H9 (cell line): ENCODE measurements at regions not wholly inside any gene's neighbourhood (a gene's known extent, or its start where the extent isn't known, plus 50 kb on each side); places are given as distances from the start of the nearest gene placed in this dataset.

ENCODE experiments used
- DNase-seq: peaks from one replicate; pipeline ENCODE4 v3.0.0-alpha.2; 2017
- H2AFZ ChIP-seq: one replicate; pipeline ENCODE4 v1.6.1; 2013; ENCODE audit warnings: mild to moderate bottlenecking, low read length, control low read depth, moderate library complexity
- H2AK5ac ChIP-seq: 2 replicates; pipeline ENCODE4 v1.6.1; 2013; ENCODE audit warnings: low read length, control low read depth, mixed read lengths; ENCODE audit not compliant: insufficient read length
- H2BK120ac ChIP-seq: one replicate; pipeline ENCODE4 v1.6.1; 2013; ENCODE audit warnings: low read depth, mild to moderate bottlenecking, low read length, control low read depth, inconsistent platforms; ENCODE audit not compliant: poor library complexity, severe bottlenecking
- H2BK12ac ChIP-seq: 2 replicates; pipeline ENCODE4 v1.6.1; 2013; ENCODE audit warnings: low read length, control low read depth, mixed read lengths, low read depth; ENCODE audit not compliant: insufficient read length
- H2BK15ac ChIP-seq: 2 replicates; pipeline ENCODE4 v1.6.1; 2013; ENCODE audit warnings: low read depth, low read length, control low read depth
- H2BK20ac ChIP-seq: one replicate; pipeline ENCODE4 v1.6.1; 2013; ENCODE audit warnings: low read depth, mild to moderate bottlenecking, low read length, control low read depth, inconsistent platforms; ENCODE audit not compliant: poor library complexity, severe bottlenecking
- H2BK5ac ChIP-seq: 2 replicates; pipeline ENCODE4 v1.6.1; 2013; ENCODE audit warnings: low read length, control low read depth, mixed read lengths; ENCODE audit not compliant: insufficient read length
- H3K14ac ChIP-seq: 2 replicates; pipeline ENCODE4 v1.6.1; 2013; ENCODE audit warnings: low read length, control low read depth; ENCODE audit not compliant: insufficient read depth
- H3K18ac ChIP-seq: 2 replicates; pipeline ENCODE4 v1.6.1; 2013; ENCODE audit warnings: low read depth, mild to moderate bottlenecking, mixed read lengths, low read length, control low read depth; ENCODE audit not compliant: insufficient read length
- H3K23ac ChIP-seq: 2 replicates; pipeline ENCODE4 v1.6.1; 2013; ENCODE audit warnings: low read length, control low read depth, mixed read lengths, low read depth; ENCODE audit not compliant: insufficient read length
- H3K23me2 ChIP-seq: 2 replicates; pipeline ENCODE4 v1.6.1; 2013; ENCODE audit warnings: low read depth, mild to moderate bottlenecking, mixed read lengths, low read length, control low read depth; ENCODE audit not compliant: insufficient read length, poor library complexity, severe bottlenecking
- H3K27ac ChIP-seq: 2 replicates; pipeline ENCODE4 v1.5.1; 2013; ENCODE audit warnings: low read length, control low read depth, mixed read lengths, low read depth; ENCODE audit not compliant: insufficient read length
- H3K27me3 ChIP-seq: 2 replicates; pipeline ENCODE4 v1.6.1; 2013; ENCODE audit warnings: low read length, control low read depth, inconsistent platforms; ENCODE audit not compliant: insufficient read depth
- H3K4ac ChIP-seq: 2 replicates; pipeline ENCODE4 v1.6.1; 2013; ENCODE audit warnings: low read depth, mild to moderate bottlenecking, control low read depth, inconsistent platforms, low read length, moderate library complexity
- H3K4me1 ChIP-seq: 2 replicates; pipeline ENCODE4 v1.6.1; 2013; ENCODE audit warnings: low read length, control low read depth, inconsistent platforms; ENCODE audit not compliant: insufficient read depth
- H3K4me2 ChIP-seq: 2 replicates; pipeline ENCODE4 v1.6.1; 2013; ENCODE audit warnings: low read length, control low read depth, mixed read lengths; ENCODE audit not compliant: insufficient read length, insufficient read depth
- H3K56ac ChIP-seq: 2 replicates; pipeline ENCODE4 v1.6.1; 2013; ENCODE audit warnings: low read depth, mild to moderate bottlenecking, mixed read lengths, low read length, control low read depth; ENCODE audit not compliant: insufficient read length
- H3K79me1 ChIP-seq: 2 replicates; pipeline ENCODE4 v1.6.1; 2013; ENCODE audit warnings: low read depth, mild to moderate bottlenecking, moderate library complexity, low read length, control low read depth, inconsistent platforms; ENCODE audit not compliant: insufficient read depth, poor library complexity, severe bottlenecking
- H3K79me2 ChIP-seq: 2 replicates; pipeline ENCODE4 v1.6.1; 2013; ENCODE audit warnings: low read length, control low read depth, inconsistent platforms; ENCODE audit not compliant: insufficient read depth
- H3K9ac ChIP-seq: 2 replicates; pipeline ENCODE4 v1.6.1; 2013; ENCODE audit warnings: low read length, control low read depth, mixed read lengths; ENCODE audit not compliant: insufficient read length; ENCODE audit errors: extremely low read depth
- H3K9me3 ChIP-seq: one replicate; pipeline ENCODE4 v1.6.1; 2013; ENCODE audit warnings: low read depth, low read length, inconsistent platforms; ENCODE audit not compliant: control insufficient read depth
- H3T11ph ChIP-seq: one replicate; pipeline ENCODE4 v1.6.1; 2013; ENCODE audit warnings: mild to moderate bottlenecking, low read length, control low read depth, inconsistent platforms
- H4K20me1 ChIP-seq: one replicate; pipeline ENCODE4 v1.6.1; 2013; ENCODE audit not compliant: control insufficient read depth, insufficient read length, insufficient read depth
- H4K5ac ChIP-seq: 2 replicates; pipeline ENCODE4 v1.6.1; 2013; ENCODE audit warnings: low read depth, mild to moderate bottlenecking, mixed read lengths, low read length, control low read depth; ENCODE audit not compliant: insufficient read length
- H4K8ac ChIP-seq: replicated peaks from 2 replicates; pipeline ENCODE4 v1.6.1; 2013; ENCODE audit warnings: low read length, control low read depth, mixed read lengths, low read depth; ENCODE audit not compliant: insufficient read length
- H4K91ac ChIP-seq: 2 replicates; pipeline ENCODE4 v1.6.1; 2013; ENCODE audit warnings: low read depth, mild to moderate bottlenecking, moderate library complexity, mixed read lengths, low read length, control low read depth; ENCODE audit not compliant: insufficient read length
- H3K27ac Mint-ChIP-seq, 3 experiments: 2 replicates in 2 of 3; 3 replicates in 1 of 3; pipeline ENCODE4 v1.8.0; 2020 to 2021; ENCODE audit warnings: mixed read lengths in 3 of 3, mild to moderate bottlenecking in 1 of 3, moderate library complexity in 1 of 3
- H3K27me3 Mint-ChIP-seq: 2 replicates; pipeline ENCODE4 v1.8.0; 2021; ENCODE audit warnings: low read depth, mild to moderate bottlenecking, moderate library complexity, mixed read lengths
- H3K36me3 Mint-ChIP-seq, 3 experiments: 2 replicates in 2 of 3; 3 replicates in 1 of 3; pipeline ENCODE4 v1.8.0; 2020 to 2021; ENCODE audit warnings: low read depth in 3 of 3, mixed read lengths in 3 of 3; ENCODE audit not compliant: insufficient read depth in 1 of 3
- H3K4me1 Mint-ChIP-seq, 2 experiments: 2 replicates each; pipeline ENCODE4 v1.8.0; 2020; ENCODE audit warnings: mixed read lengths in 2 of 2
- H3K4me3 Mint-ChIP-seq, 2 experiments: 2 replicates in 1 of 2; 3 replicates in 1 of 2; pipeline ENCODE4 v1.8.0; 2020 to 2021; ENCODE audit warnings: mild to moderate bottlenecking in 2 of 2, mixed read lengths in 2 of 2, moderate library complexity in 1 of 2
- H3K9me3 Mint-ChIP-seq, 2 experiments: 2 replicates in 1 of 2; 3 replicates in 1 of 2; pipeline ENCODE4 v1.8.0; 2020; ENCODE audit warnings: mild to moderate bottlenecking in 2 of 2, mixed read lengths in 2 of 2, moderate library complexity in 1 of 2
- CTCF ChIP-seq: fragments of 200-600 bp; sonication (generic); conservative IDR thresholded peaks from 3 replicates; pipeline ENCODE4 v1.8.0; 2021; ENCODE audit warnings: antibody characterized with exemption, mild to moderate bottlenecking
- WGBS: extraction: QIAGEN DNeasy Blood & Tissue Kit; methylation state at CpG from one replicate; pipeline ENCODE4 v1.1.7; 2013; ENCODE audit warnings: missing lambda C conversion rate, low lambda C conversion rate, mixed read lengths; ENCODE audit not compliant: insufficient read length; ENCODE audit errors: extremely low coverage; 5-methylcytosine and 5-hydroxymethylcytosine counted together

GRCh38 chr3:170802164-170803151, 67.5 kb downstream of the RPL22L1 start:
- no peak overlapping the region for H3K4ac ChIP-seq
- no peaks in the 10 kb centered on the region for H3K36me3 Mint-ChIP-seq
- H3K79me1 ChIP-seq = no peaks in the 10 kb centered on the region
- H2BK120ac ChIP-seq = no peak overlapping the region
- no peaks in the 10 kb centered on the region for H3K9me3 ChIP-seq
- H2BK12ac ChIP-seq = no peak overlapping the region
- H3K23ac ChIP-seq = no peak overlapping the region
- H3T11ph ChIP-seq = no peak overlapping the region
- H3K4me2 ChIP-seq = no peak overlapping the region
- WGBS = no CpG with 5 or more reads among the region's 7 CpGs
- no peak overlapping the region for H2BK5ac ChIP-seq
- H3K18ac ChIP-seq = no peak overlapping the region
- DNase-seq = no peak
- peaks cover 1% of the 10 kb centered on the region; the same call in 1 of the 2 replicates for H3K4me1 ChIP-seq
- H2AFZ ChIP-seq = no peak overlapping the region
- H3K14ac ChIP-seq = no peak overlapping the region
- no peak overlapping the region for H4K91ac ChIP-seq
- no peaks in the 10 kb centered on the region for H4K20me1 ChIP-seq
- H3K56ac ChIP-seq = no peak overlapping the region
- H3K27ac ChIP-seq = no peak overlapping the region
- H3K9me3 Mint-ChIP-seq = no peaks in the 10 kb centered on the region; a peak in 1 of 5 replicates
- TF ChIP-seq CTCF = no peak
- no peaks in the 10 kb centered on the region for H3K27me3 ChIP-seq
- peak overlapping the region; percentile 14 for H3K9ac ChIP-seq
- no peak overlapping the region for H2BK20ac ChIP-seq
- H3K27me3 Mint-ChIP-seq = no peaks in the 10 kb centered on the region
- H4K5ac ChIP-seq = no peak overlapping the region
- H3K4me3 Mint-ChIP-seq = no peak overlapping the region
- no peak overlapping the region for H2AK5ac ChIP-seq
- H4K8ac ChIP-seq = no peak overlapping the region
- no peaks in the 10 kb centered on the region for H3K23me2 ChIP-seq
- no peaks in the 10 kb centered on the region for H3K79me2 ChIP-seq
- H3K27ac Mint-ChIP-seq = peak overlapping the region in 1 of 3 experiments; percentile 7; a peak in 1 of 7 replicates
- no peak overlapping the region for H2BK15ac ChIP-seq
- H3K4me1 Mint-ChIP-seq = peaks cover 18 to 23% of the 10 kb centered on the region in 2 experiments
